Kidney epithelial cell (primary cell): ENCODE measurements at regions not wholly inside any gene's neighbourhood (a gene's known extent, or its start where the extent isn't known, plus 50 kb on each side); places are given as distances from the start of the nearest gene placed in this dataset.

Experiments
- DNase-seq: peaks from one replicate; pipeline ENCODE4 v3.0.0-alpha.2; 2010; ENCODE audit warnings: low read depth
- H3K27me3 ChIP-seq: 2 replicates; pipeline ENCODE4 v1.6.0; 2011; ENCODE audit warnings: low read length; ENCODE audit not compliant: control insufficient read depth, insufficient read depth
- H3K36me3 ChIP-seq: 2 replicates; pipeline ENCODE4 v1.5.1; 2011; ENCODE audit warnings: low read length; ENCODE audit not compliant: control insufficient read depth, insufficient read depth
- H3K4me3 ChIP-seq: 2 replicates; pipeline ENCODE4 v1.5.1; 2011; ENCODE audit warnings: low read depth, mild to moderate bottlenecking, control low read depth, low read length
- TF ChIP-seq, protein P1 (sequence below): IDR thresholded peaks from 2 replicates; pipeline ENCODE4 v1.5.1; 2011; ENCODE audit warnings: mild to moderate bottlenecking, moderate library complexity, low read length, control low read depth, inconsistent platforms; ENCODE audit not compliant: insufficient read depth, poor library complexity, severe bottlenecking

DNA sequence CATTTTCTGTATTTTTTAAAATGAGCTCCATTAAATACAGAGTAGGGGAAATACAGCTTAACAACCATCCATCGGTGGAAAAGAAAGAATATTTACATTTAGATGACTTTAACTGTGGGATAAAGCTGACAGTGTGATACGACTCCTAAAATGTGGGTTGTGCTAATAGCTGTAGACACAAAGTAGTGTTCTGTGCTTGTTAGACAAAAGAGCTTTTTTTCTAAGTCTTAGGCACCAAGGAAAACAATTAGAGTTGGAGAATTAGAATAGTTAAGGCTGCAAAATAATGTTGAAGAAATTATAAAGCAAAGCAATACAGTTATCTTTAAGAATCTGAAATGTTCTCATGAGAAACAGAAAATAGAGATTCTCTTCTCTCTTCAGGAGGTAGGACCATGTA is 307.7 kb upstream of the KIRREL3 start:
- H3K4me3 ChIP-seq, result no peak overlapping the region
- H3K27me3 ChIP-seq, result no peaks in the 10 kb centered on the region
- H3K36me3 ChIP-seq, result no peaks in the 10 kb centered on the region
- DNase-seq, result no peak
- TF ChIP-seq, protein P1, sequence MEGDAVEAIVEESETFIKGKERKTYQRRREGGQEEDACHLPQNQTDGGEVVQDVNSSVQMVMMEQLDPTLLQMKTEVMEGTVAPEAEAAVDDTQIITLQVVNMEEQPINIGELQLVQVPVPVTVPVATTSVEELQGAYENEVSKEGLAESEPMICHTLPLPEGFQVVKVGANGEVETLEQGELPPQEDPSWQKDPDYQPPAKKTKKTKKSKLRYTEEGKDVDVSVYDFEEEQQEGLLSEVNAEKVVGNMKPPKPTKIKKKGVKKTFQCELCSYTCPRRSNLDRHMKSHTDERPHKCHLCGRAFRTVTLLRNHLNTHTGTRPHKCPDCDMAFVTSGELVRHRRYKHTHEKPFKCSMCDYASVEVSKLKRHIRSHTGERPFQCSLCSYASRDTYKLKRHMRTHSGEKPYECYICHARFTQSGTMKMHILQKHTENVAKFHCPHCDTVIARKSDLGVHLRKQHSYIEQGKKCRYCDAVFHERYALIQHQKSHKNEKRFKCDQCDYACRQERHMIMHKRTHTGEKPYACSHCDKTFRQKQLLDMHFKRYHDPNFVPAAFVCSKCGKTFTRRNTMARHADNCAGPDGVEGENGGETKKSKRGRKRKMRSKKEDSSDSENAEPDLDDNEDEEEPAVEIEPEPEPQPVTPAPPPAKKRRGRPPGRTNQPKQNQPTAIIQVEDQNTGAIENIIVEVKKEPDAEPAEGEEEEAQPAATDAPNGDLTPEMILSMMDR, result no peak

DNA sequence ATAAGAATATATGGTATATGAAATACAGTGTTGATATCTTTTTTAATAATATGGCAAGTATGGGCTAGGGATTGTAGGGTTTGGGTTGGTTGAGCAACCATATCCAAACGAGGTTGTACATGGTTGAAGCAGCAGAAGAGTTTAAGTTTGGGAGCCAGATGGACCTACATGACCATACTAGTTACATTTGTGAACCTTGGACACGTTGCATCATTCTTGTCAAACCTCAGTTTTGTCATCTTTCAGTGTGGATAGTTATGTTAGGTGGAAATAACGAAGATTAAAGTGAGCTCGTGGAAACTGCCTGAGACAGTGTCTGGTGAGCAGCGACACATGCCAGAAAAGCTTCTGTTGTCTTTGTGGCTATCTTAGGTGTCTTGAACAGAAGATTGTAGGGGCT is 307.1 kb upstream of the KIRREL3 start:
- TF ChIP-seq, protein P1, result no peak
- no peaks in the 10 kb centered on the region for H3K36me3 ChIP-seq
- H3K27me3 ChIP-seq, result no peaks in the 10 kb centered on the region
- H3K4me3 ChIP-seq, result no peak overlapping the region
- no peak for DNase-seq

DNA sequence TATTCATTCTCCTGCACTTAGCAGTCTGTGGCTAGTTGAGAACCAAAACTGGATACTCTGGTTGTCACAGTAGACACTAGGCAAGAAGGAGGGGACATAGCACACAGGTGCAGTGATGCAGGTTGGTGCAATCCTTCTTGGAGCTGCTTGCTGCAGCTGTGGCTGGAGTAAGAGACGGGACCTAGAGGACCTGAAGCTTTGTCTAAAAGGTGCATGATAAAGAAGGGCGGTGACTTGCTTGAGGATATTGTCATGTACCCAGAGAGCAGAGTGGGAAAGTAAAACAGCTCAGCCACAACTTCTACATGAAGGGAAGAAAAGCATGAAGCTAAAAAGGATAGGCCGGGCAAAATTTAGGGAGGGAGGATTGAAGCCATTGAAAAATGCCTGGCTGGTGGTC is 304.1 kb upstream of the KIRREL3 start:
- no peak for DNase-seq
- H3K27me3 ChIP-seq, result no peaks in the 10 kb centered on the region
- H3K36me3 ChIP-seq, result no peaks in the 10 kb centered on the region
- TF ChIP-seq, protein P1, result no peak
- no peak overlapping the region for H3K4me3 ChIP-seq

DNA sequence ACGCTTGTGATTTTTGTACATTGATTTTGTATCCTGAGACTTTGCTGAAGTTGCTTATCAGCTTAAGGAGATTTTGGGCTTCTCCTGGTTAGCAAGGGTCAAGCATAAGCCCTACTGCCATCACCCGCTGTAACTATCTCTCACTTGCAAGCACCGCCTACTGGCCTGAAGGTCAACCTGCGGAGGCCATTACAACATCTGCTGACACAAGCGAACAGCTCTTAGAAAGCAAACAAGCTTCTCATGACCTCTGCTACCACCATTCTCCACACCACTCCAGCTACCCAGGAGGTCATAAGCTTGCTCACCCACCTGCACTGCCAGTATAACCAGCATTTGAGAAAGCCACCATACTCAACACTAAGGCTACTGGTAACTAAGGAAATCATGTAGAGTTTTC is 288.4 kb upstream of the KIRREL3 start:
- Histone ChIP-seq H3K27me3 (no peaks in the 10 kb centered on the region), H3K36me3 (no peaks in the 10 kb centered on the region), H3K4me3 (no peak overlapping the region)
- TF ChIP-seq, protein P1, result no peak
- no peak for DNase-seq

DNA sequence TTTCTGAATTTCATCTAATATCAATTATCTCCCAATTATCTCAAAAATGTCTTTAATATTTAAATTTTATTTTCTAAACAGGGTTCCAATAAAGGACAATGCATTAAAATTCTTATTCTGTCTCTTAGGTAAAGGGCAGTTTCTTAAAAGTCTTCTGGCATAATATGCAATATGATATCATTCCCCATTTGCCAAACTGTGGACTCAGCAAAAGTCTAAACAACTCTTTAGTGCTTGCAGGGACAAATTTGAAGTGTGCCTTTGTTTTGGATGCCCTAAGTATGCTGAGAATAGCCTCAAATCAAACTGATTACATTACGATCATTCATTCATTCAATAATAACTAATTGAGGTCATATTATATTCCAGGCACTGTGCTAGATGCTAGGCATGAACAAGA is 281.0 kb upstream of the KIRREL3 start:
- H3K27me3 ChIP-seq, result no peaks in the 10 kb centered on the region
- TF ChIP-seq, protein P1, result no peak
- no peak for DNase-seq
- no peak overlapping the region for H3K4me3 ChIP-seq
- H3K36me3 ChIP-seq, result no peaks in the 10 kb centered on the region

DNA sequence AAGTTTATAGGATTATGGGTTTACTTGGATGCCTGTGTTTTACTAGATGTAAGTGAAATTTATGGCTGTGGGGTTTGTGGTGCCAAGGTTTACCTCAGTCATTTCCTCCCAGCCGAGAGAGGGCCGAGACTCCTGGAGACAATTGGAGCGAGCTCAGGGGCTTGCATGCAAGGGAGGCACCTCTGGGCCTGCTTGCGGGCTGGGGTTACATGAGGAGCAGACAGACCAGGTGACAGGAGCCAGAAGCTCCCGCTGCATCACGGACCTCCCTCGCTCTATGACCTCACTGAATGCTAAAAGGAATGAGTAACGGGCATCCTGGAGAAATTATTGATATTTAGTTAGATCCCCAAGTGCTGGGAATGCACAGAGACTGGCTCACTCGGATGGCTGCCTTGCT is 275.2 kb upstream of the KIRREL3 start:
- no peaks in the 10 kb centered on the region for H3K27me3 ChIP-seq
- H3K36me3 ChIP-seq, result no peaks in the 10 kb centered on the region
- no peak overlapping the region for H3K4me3 ChIP-seq
- TF ChIP-seq, protein P1, result no peak
- no peak for DNase-seq
